ENCODE measurements at regions not wholly inside any gene's neighbourhood (a gene's known extent, or its start where the extent isn't known, plus 50 kb on each side); places are given as distances from the start of the nearest gene placed in this dataset.
"Not testable (repeated sequence)": the region's sequence is repeated elsewhere in the genome, so short reads cannot be mapped to it uniquely, and the experiment has no call there.

DNA sequence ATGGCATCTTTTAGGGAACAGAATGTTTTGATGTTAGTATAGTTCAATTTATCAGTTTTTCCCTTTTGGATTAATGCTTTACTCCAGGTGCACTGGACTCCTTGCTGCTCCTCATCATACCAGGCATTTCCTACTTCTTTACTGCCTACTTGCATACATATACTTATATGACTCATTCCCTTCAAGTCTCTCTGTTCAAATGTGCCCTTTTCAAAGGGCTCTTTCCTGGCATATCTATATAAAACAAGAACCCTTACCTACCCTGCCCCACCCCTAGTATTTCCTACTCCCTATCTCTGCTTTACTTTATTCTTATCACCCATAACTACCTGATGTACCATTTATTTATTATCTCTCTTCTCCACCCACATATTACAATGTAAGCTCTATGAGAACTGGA, 90.6 kb downstream of the CAPZA3 start:
- TF ChIP-seq, protein P1, sequence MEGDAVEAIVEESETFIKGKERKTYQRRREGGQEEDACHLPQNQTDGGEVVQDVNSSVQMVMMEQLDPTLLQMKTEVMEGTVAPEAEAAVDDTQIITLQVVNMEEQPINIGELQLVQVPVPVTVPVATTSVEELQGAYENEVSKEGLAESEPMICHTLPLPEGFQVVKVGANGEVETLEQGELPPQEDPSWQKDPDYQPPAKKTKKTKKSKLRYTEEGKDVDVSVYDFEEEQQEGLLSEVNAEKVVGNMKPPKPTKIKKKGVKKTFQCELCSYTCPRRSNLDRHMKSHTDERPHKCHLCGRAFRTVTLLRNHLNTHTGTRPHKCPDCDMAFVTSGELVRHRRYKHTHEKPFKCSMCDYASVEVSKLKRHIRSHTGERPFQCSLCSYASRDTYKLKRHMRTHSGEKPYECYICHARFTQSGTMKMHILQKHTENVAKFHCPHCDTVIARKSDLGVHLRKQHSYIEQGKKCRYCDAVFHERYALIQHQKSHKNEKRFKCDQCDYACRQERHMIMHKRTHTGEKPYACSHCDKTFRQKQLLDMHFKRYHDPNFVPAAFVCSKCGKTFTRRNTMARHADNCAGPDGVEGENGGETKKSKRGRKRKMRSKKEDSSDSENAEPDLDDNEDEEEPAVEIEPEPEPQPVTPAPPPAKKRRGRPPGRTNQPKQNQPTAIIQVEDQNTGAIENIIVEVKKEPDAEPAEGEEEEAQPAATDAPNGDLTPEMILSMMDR (IDR thresholded peaks at IDR 0.05; ENCODE audit: unreplicated experiment) = no peak
- no peak overlapping the region for H3K4me3 Mint-ChIP-seq (ENCODE audit: low read depth, unreplicated experiment)
- DNase-seq = no peak
- intact Hi-C loops (cut with micrococcal nuclease; ENCODE audit: unreplicated experiment) = no loop called here
- no peaks in the 10 kb centered on the region for H3K4me1 Mint-ChIP-seq (ENCODE audit: low read depth, unreplicated experiment)
- no peaks in the 10 kb centered on the region for H3K9me3 Mint-ChIP-seq (ENCODE audit: low read depth, unreplicated experiment)
- H3K36me3 Mint-ChIP-seq (ENCODE audit: insufficient read depth, unreplicated experiment) = no peaks in the 10 kb centered on the region
- H3K27me3 Mint-ChIP-seq (ENCODE audit: unreplicated experiment) = no peaks in the 10 kb centered on the region
- H3K27ac Mint-ChIP-seq (ENCODE audit: unreplicated experiment) = no peak overlapping the region
- CTCF ChIA-PET = interaction anchor here (0.6 kb wide), 1 partner anchor 8 kb away, joined by 6 read pairs; no protein-coding TSS in a partner anchor
- no TSS peak for BruUV-seq (replicated peaks)

DNA sequence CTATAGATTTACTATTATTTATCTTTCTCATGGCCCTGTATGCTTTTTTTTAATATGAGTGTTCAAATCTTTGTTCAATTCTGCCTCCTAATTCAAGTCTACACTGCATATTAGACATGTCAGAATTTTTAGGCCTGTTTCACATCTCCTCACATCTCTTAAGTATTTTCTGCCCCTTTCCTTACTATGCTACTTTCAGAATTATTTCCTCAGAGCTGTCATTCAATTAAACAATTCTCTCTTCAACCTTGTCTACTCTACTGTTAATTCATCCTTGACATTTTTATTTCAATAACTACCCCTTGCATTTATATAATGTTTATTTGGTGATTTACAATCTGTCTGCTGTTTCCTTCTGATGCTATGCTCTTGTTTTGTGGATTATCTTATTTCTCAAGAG, 91.1 kb downstream of the CAPZA3 start:
- Mint-ChIP-seq H3K4me3 (ENCODE audit: low read depth, unreplicated experiment) (no peak overlapping the region), H3K27me3 (ENCODE audit: unreplicated experiment) (no peaks in the 10 kb centered on the region), H3K27ac (ENCODE audit: unreplicated experiment) (no peak overlapping the region), H3K36me3 (ENCODE audit: insufficient read depth, unreplicated experiment) (no peaks in the 10 kb centered on the region), H3K4me1 (ENCODE audit: low read depth, unreplicated experiment) (no peaks in the 10 kb centered on the region), H3K9me3 (ENCODE audit: low read depth, unreplicated experiment) (no peaks in the 10 kb centered on the region)
- BruUV-seq (replicated peaks) = no TSS peak
- TF ChIP-seq, protein P1 (IDR thresholded peaks at IDR 0.05; ENCODE audit: unreplicated experiment) = no peak
- CTCF ChIA-PET = no interaction called here
- intact Hi-C loops (cut with micrococcal nuclease; ENCODE audit: unreplicated experiment) = no loop called here
- DNase-seq = no peak

DNA sequence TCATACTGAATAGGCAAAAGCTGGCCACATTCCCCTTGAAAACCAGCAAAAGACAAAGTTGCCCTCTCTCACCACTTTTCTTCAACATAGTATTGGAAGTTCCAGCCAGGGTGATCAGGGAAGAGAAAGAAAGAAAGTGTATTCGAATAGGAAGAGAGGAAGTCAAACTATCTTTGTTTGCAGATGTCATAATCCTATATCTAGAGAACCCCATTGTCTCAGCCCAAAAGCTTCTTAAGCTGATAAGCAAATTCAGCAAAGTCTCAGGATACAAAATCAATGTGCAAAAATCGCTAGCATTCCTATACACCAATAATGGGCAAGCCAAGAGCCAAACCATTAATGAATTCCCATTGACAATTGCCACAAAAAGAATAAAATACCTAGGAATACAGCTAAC, 95.0 kb downstream of the CAPZA3 start:
- CTCF ChIA-PET; DNase-seq; BruUV-seq (replicated peaks); H3K27ac Mint-ChIP-seq (ENCODE audit: unreplicated experiment); intact Hi-C loops (cut with micrococcal nuclease; ENCODE audit: unreplicated experiment); H3K36me3 Mint-ChIP-seq (ENCODE audit: insufficient read depth, unreplicated experiment); H3K4me1 Mint-ChIP-seq (ENCODE audit: low read depth, unreplicated experiment); H3K9me3 Mint-ChIP-seq (ENCODE audit: low read depth, unreplicated experiment); H3K27me3 Mint-ChIP-seq (ENCODE audit: unreplicated experiment); H3K4me3 Mint-ChIP-seq (ENCODE audit: low read depth, unreplicated experiment): not testable (repeated sequence)

DNA sequence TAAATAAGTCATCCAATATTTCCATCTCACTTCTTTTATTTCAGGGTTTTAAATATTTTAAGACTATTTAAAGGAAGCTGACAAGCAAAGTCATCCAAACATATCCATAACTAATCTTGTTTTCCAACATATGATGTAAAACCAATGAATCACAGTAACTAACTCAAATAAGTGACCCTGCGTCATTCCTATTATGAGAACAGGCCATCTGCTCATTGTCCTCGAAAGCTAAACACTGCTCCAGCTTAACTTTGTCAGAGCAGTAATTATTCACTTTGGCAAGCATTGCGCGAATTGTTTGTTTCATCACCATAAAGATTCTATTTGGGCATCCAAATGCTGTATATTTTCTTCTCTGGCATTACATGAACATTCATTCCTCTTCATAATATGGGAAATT, 99.1 kb downstream of the CAPZA3 start:
- Mint-ChIP-seq H3K27ac (ENCODE audit: unreplicated experiment) (no peak overlapping the region), H3K27me3 (ENCODE audit: unreplicated experiment) (no peaks in the 10 kb centered on the region), H3K4me3 (ENCODE audit: low read depth, unreplicated experiment) (no peak overlapping the region), H3K4me1 (ENCODE audit: low read depth, unreplicated experiment) (no peaks in the 10 kb centered on the region), H3K9me3 (ENCODE audit: low read depth, unreplicated experiment) (peaks cover 4% of the 10 kb centered on the region), H3K36me3 (ENCODE audit: insufficient read depth, unreplicated experiment) (no peaks in the 10 kb centered on the region)
- intact Hi-C loops (cut with micrococcal nuclease; ENCODE audit: unreplicated experiment) = no loop called here
- no peak for DNase-seq
- BruUV-seq (replicated peaks) = no TSS peak
- TF ChIP-seq, protein P1 (IDR thresholded peaks at IDR 0.05; ENCODE audit: unreplicated experiment) = no peak
- CTCF ChIA-PET = interaction anchor here (0.5 kb wide), 1 partner anchor 212 kb away, joined by 3 read pairs; no protein-coding TSS in a partner anchor

DNA sequence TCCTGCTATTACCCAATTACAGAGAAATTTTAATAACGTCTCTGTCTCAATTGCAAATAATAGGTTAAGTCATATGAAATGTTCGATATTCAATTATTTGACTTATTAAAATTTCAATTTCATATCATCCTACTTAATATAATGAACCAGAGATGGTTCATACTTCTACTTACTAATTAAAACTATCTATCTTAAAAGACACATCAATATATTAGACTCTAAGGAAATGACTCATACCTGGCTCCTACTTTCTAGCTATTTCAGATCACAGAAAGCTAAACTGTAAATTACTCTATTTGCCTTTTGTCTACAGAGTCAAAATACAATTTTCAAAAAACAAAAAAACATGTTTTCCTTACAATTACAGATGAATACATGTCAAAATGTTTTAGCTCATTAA, 99.6 kb downstream of the CAPZA3 start:
- DNase-seq = no peak
- Mint-ChIP-seq H3K27ac (ENCODE audit: unreplicated experiment) (no peak overlapping the region), H3K27me3 (ENCODE audit: unreplicated experiment) (no peaks in the 10 kb centered on the region), H3K4me1 (ENCODE audit: low read depth, unreplicated experiment) (no peaks in the 10 kb centered on the region), H3K36me3 (ENCODE audit: insufficient read depth, unreplicated experiment) (no peaks in the 10 kb centered on the region), H3K4me3 (ENCODE audit: low read depth, unreplicated experiment) (no peak overlapping the region), H3K9me3 (ENCODE audit: low read depth, unreplicated experiment) (peaks cover 6% of the 10 kb centered on the region)
- CTCF ChIA-PET = interaction anchor here (0.5 kb wide), 1 partner anchor 211 kb away, joined by 3 read pairs; no protein-coding TSS in a partner anchor
- TF ChIP-seq, protein P1 (IDR thresholded peaks at IDR 0.05; ENCODE audit: unreplicated experiment) = no peak
- intact Hi-C loops (cut with micrococcal nuclease; ENCODE audit: unreplicated experiment) = no loop called here
- BruUV-seq (replicated peaks) = no TSS peak

DNA sequence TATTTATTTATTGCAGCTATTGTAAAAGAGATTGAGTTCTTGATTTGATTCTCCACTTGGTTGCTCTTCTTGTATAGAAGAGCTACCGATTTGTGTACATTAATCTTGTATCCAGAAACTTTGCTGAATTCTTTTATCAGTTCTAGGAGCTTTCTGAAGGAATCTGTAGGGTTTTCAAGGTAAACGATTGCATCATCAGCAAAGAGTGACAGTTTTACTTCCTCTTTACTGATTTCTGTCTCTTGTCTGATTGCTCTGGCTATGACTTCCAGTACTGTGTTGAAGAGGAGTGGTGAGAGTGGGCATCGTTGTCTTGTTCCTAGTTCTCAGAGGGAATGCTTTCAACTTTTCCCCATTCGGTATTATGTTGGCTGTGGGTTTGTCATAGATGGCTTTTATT, 103.1 kb downstream of the CAPZA3 start:
- H3K36me3 Mint-ChIP-seq (ENCODE audit: insufficient read depth, unreplicated experiment); H3K9me3 Mint-ChIP-seq (ENCODE audit: low read depth, unreplicated experiment); BruUV-seq (replicated peaks); intact Hi-C loops (cut with micrococcal nuclease; ENCODE audit: unreplicated experiment); H3K4me1 Mint-ChIP-seq (ENCODE audit: low read depth, unreplicated experiment); H3K4me3 Mint-ChIP-seq (ENCODE audit: low read depth, unreplicated experiment); H3K27me3 Mint-ChIP-seq (ENCODE audit: unreplicated experiment); CTCF ChIA-PET; H3K27ac Mint-ChIP-seq (ENCODE audit: unreplicated experiment); DNase-seq: not testable (repeated sequence)
